KMS-11 (cell line): ENCODE measurements at regions not wholly inside any gene's neighbourhood (a gene's known extent, or its start where the extent isn't known, plus 50 kb on each side); places are given as distances from the start of the nearest gene placed in this dataset.

ENCODE experiments used
- H2AFZ ChIP-seq: fragments of 200-600 bp; sonication (generic); 2 replicates; pipeline ENCODE4 v1.6.1; 2016; ENCODE audit warnings: antibody characterized with exemption, mixed run types, low read depth
- H3K27ac ChIP-seq: fragments of 200-600 bp; sonication (generic); 2 replicates; pipeline ENCODE4 v1.6.1; 2016; ENCODE audit warnings: mild to moderate bottlenecking, mixed run types
- H3K27me3 ChIP-seq: fragments of 200-600 bp; sonication (generic); 2 replicates; pipeline ENCODE4 v1.6.1; 2017; ENCODE audit warnings: mild to moderate bottlenecking, low read depth, mixed run types, moderate library complexity; ENCODE audit not compliant: insufficient read depth
- H3K36me3 ChIP-seq: fragments of 200-600 bp; sonication (generic); 2 replicates; pipeline ENCODE4 v1.6.1; 2017; ENCODE audit warnings: mild to moderate bottlenecking, mixed run types; ENCODE audit not compliant: insufficient read depth
- H3K4me1 ChIP-seq: fragments of 200-600 bp; sonication (generic); 2 replicates; pipeline ENCODE4 v1.6.1; 2016; ENCODE audit warnings: mild to moderate bottlenecking, low read depth, mixed run types; ENCODE audit not compliant: poor library complexity, severe bottlenecking
- H3K4me2 ChIP-seq: fragments of 200-600 bp; sonication (generic); 2 replicates; pipeline ENCODE4 v1.7.0; 2016; ENCODE audit warnings: mild to moderate bottlenecking, mixed run types
- H3K4me3 ChIP-seq: fragments of 200-600 bp; sonication (generic); IDR thresholded peaks from 2 replicates; pipeline ENCODE4 v1.6.1; 2017; ENCODE audit warnings: low read depth, low read length, mixed read lengths; ENCODE audit not compliant: insufficient read depth
- H3K79me2 ChIP-seq: fragments of 200-600 bp; sonication (generic); 2 replicates; pipeline ENCODE4 v1.6.1; 2016; ENCODE audit warnings: low read depth, mixed run types; ENCODE audit not compliant: insufficient read depth
- H3K9ac ChIP-seq: fragments of 200-600 bp; sonication (generic); 2 replicates; pipeline ENCODE4 v1.6.1; 2016; ENCODE audit warnings: mild to moderate bottlenecking, mixed run types
- H4K20me1 ChIP-seq: fragments of 200-600 bp; sonication (generic); 2 replicates; pipeline ENCODE4 v1.6.1; 2016; ENCODE audit warnings: mild to moderate bottlenecking, mixed run types; ENCODE audit not compliant: insufficient read depth
- CTCF ChIP-seq: fragments of 200-600 bp; sonication (generic); conservative IDR thresholded peaks from 2 replicates; pipeline ENCODE4 v1.6.1; 2017; ENCODE audit warnings: low read depth, mild to moderate bottlenecking, antibody characterized with exemption, low read length, moderate library complexity, mixed read lengths

GRCh38 chr20:51936377-51936776 lies 134.1 kb upstream of the SALL4 start:
- Histone ChIP-seq H4K20me1 (no peaks in the 10 kb centered on the region), H3K9ac (no peak overlapping the region), H2AFZ (no peak overlapping the region), H3K27me3 (no peaks in the 10 kb centered on the region), H3K79me2 (no peaks in the 10 kb centered on the region), H3K4me2 (no peak overlapping the region), H3K4me1 (no peaks in the 10 kb centered on the region), H3K36me3 (no peaks in the 10 kb centered on the region), H3K4me3 (no peak overlapping the region), H3K27ac (no peak overlapping the region)
- TF ChIP-seq CTCF, result no peak

- Histone ChIP-seq H3K79me2 (no peaks in the 10 kb centered on the region), H3K36me3 (no peaks in the 10 kb centered on the region), H3K4me1 (no peaks in the 10 kb centered on the region), H3K27ac (no peak overlapping the region), H3K4me2 (no peak overlapping the region), H3K9ac (no peak overlapping the region), H3K27me3 (no peaks in the 10 kb centered on the region), H2AFZ (no peak overlapping the region), H3K4me3 (no peak overlapping the region), H4K20me1 (no peaks in the 10 kb centered on the region)
- no peak for TF ChIP-seq CTCF
Measured at GRCh38 chr20:51935003-51935358, 132.7 kb upstream of the SALL4 start.

GRCh38 chr20:51934301-51935002 lies 132.1 kb upstream of the SALL4 start:
- H3K36me3 ChIP-seq, result no peaks in the 10 kb centered on the region
- H3K4me1 ChIP-seq, result no peaks in the 10 kb centered on the region
- H3K27ac ChIP-seq, result no peak overlapping the region
- no peaks in the 10 kb centered on the region for H3K79me2 ChIP-seq
- TF ChIP-seq CTCF, result no peak
- no peak overlapping the region for H2AFZ ChIP-seq
- H4K20me1 ChIP-seq, result no peaks in the 10 kb centered on the region
- H3K4me3 ChIP-seq, result no peak overlapping the region
- H3K9ac ChIP-seq, result no peak overlapping the region
- no peak overlapping the region for H3K4me2 ChIP-seq
- no peaks in the 10 kb centered on the region for H3K27me3 ChIP-seq

DNA sequence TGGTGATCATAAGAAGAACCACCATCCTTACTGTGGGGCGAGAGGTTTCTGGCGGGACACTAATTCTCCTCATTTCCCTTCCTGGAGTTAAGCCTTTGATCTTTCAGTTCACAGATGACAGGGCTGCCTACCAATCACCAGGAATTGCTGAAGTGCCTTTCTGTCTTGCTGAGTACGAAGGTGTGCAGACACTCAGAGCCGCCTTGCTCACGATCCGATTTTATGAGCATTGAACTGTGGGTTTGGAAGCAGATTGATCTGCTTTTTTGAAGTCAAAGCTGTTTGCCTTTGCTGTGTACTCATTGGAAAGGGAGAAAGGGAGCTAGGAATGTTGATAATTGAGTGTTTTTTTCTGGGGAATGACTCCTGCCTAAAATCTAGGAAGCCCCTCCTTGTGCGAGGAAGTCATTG lies 129.1 kb upstream of the SALL4 start:
- H3K4me3 ChIP-seq, result no peak overlapping the region
- H3K27ac ChIP-seq, result no peak overlapping the region
- no peaks in the 10 kb centered on the region for H3K4me1 ChIP-seq
- H4K20me1 ChIP-seq, result no peaks in the 10 kb centered on the region
- H3K27me3 ChIP-seq, result no peaks in the 10 kb centered on the region
- H2AFZ ChIP-seq, result no peak overlapping the region
- H3K36me3 ChIP-seq, result no peaks in the 10 kb centered on the region
- H3K4me2 ChIP-seq, result no peak overlapping the region
- H3K9ac ChIP-seq, result no peak overlapping the region
- H3K79me2 ChIP-seq, result no peaks in the 10 kb centered on the region
- TF ChIP-seq CTCF, result no peak
